Activated CD8-positive, alpha-beta memory T cell treated with anti-CD3 and anti-CD28 coated beads, Interleukin-2, amount 50 U/mL, for 48 hours (primary cell): ENCODE measurements at regions not wholly inside any gene's neighbourhood (a gene's known extent, or its start where the extent isn't known, plus 50 kb on each side); places are given as distances from the start of the nearest gene placed in this dataset.
"Not testable (repeated sequence)": the region's sequence is repeated elsewhere in the genome, so short reads cannot be mapped to it uniquely, and the experiment has no call there.

Experiments
- DNase-seq: peaks from one replicate; pipeline ENCODE4 v3.0.0-alpha.2; 2020

DNA sequence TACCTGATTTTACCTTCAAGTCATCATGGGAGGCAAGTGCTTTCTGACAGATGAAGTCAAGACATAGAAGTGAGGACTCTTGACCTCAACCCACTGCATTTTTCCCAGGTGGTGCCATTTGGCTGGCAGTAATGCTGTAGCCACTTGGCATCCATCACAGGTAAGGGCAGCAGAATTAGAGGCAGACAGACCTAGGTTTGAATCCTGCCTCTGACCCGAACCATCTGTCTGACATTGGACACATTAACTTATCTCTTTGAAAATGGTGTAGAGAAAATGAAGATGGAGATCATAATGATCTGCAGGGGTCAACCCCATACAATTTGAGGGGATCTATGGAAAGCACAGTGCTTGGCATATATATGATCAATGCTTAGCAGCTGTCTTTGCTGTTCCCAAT lies 505.5 kb downstream of the NPIPA7 start:
- no peak for DNase-seq

DNA sequence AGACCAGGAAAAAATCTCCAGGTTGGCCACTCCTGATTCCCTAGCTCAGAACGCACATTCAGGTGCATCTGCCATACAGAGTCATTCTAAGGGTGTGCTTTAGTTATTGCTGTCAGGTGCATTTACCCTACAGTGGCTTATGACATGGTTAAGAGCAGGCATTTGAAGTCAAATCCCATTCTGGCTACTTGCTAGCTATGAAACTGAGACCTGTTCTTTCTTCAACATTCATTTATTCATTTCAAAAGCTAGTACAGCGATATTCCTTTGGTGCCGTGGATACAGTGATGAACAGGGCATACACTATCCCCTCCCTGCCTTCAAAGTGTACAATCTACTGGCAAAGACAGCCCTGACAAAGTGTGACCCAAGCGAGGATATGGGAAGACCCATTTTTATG lies 508.3 kb downstream of the NPIPA7 start:
- DNase-seq: no peak

GRCh38 chr16:16890964-16891363 lies 512.0 kb downstream of the NPIPA7 start:
- DNase-seq: no peak

DNA sequence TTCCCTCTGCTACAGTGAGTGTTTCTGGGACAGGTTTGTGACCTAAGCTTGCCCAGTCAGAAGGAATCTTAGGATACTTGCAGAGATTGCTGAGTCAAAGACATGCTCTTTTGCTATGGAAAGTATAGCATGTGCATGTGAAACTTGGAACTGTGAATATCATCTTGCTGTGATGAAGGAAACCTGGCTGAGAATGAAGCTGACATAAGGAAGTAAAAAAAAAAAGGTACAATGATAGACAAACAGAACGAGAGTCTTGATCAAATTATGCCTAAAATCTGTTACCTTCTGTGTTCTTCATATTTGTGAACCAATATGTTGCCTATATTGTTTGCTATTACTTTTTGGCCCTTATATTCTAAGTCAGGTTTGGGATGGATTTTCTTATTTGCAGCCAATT lies 525.7 kb downstream of the NPIPA7 start:
- no peak for DNase-seq

DNA sequence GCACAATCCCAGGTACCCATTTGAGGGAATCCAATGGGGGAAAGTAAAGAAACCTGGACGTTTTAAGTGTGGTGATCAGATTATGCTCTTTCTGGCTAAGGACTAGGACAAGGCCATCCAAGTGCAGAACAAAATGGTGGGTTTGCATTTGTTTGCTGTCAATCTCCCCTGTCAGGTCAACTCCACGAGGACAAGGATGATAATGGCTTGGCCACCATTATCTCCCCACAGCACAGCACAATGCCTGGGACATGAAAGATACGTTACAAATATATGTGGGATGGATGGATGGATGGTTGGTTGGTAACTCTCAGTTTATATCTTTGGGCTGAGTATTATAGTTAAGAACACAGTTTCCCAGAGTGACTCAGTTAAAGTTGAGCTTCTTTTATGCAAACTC lies 526.9 kb downstream of the NPIPA7 start:
- no peak for DNase-seq

DNA sequence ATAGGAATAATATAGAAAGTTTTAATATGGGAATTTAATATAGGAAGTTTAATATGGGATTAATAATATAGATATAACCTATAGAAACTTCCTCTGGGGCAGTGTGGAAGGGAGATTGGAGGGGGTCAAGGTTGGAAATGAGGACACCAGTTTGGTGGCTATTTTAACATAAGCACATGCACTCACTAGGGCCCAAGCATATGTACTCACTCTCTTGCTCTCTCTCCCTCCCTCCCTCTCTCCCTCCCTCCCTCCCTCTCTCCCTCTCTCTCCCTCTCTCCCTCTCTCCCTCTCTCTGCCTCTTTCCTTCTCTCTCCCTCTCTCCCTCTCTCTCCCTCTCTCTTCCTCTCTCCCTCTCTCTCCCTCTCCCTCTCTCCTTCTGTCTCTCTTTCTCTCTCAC lies 528.1 kb downstream of the NPIPA7 start:
- no peak for DNase-seq

GRCh38 chr16:16908077-16908476 lies 529.1 kb downstream of the NPIPA7 start:
- DNase-seq: no peak

GRCh38 chr16:16909126-16909525 lies 530.2 kb downstream of the NPIPA7 start:
- no peak for DNase-seq

- no peak for DNase-seq
These were observed 531.7 kb downstream of the NPIPA7 start for GRCh38 chr16:16910666-16911065.

- DNase-seq: no peak
These were observed 536.8 kb downstream of the NPIPA7 start for GRCh38 chr16:16915771-16916170.

GRCh38 chr16:16917191-16917785 lies 538.3 kb downstream of the NPIPA7 start:
- DNase-seq: no peak

DNA sequence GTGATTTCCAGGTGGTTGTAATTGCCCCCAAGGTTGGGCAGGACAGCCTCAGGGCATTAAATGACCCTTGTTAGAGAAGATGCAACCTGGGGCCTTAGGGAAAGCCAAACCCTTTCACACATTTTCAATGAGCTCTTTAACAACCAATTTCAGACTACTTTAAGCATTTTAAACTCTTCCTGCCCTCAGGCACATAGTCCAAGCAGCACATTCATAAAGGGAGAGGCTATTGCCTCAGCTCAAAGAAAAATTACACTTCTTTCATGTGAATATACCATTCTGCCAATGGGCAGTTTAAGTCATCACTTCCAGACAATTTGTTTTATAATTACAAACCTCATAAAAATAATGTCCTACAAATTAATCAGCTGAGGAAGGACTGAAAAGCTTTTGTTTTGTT lies 544.5 kb downstream of the NPIPA7 start:
- DNase-seq: no peak

- DNase-seq: no peak
These were observed 545.7 kb downstream of the NPIPA7 start for GRCh38 chr16:16924613-16925012.

GRCh38 chr16:16925432-16925831 lies 545.3 kb downstream of the XYLT1 start:
- DNase-seq: no peak

DNA sequence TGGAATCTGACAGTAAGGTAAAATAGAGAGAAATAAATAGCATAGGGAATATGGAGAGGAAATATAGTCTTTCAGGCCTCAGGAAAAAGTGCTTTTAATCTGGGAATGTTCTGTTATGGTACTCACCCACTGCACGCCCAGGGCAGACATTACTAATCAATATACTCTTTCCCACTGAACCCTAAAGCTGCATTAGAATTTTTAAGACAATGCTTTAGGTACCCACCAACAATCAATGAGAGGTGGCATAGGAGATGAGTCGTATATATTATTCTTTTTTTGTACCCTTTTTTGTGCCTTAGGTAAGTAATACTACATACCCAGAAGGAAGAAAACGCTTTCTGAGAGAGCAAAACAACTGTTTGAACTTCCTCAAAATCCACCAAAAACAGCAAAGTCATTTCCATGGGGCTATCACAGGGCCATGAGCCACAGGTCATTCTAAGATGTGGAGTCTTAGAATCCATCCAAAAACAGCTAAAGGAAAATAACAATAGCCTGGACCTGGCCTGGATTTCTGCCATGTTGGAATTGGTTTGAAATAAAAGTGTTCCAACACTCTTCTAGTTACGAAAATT lies 542.1 kb downstream of the XYLT1 start:
- no peak for DNase-seq

DNA sequence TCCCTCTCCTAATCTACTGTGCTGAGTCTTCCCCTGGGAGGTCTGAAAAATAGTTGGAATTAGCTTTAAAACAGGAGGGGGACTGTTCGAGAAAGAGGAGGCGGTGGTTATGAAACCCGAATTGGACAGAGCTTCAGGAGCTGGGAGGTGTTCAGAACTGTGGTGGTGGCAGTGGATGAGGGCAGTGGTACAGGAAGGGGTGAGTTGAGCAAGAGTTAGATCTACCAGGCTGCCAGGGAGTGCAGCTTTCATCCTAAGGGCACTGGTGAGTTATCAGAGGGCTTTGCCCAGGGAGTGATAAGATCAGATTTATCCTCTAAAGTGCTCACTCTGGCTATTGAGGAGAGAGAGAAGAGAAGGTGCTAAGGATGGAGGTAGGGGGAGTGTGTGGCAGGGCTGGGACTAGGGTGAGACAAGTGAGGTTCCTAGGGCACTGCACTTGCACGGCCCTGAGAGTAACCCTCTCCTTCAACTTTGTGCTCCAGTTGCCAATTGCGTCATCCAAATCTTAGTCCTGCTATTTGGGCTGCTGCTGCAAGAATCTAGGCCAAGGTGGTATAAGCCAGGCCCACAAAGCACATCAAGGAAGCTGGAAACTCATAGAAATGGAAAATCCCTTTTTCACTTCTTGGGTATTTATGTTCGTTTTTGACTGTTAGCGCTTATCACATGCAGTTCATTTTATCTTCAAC lies 540.3 kb downstream of the XYLT1 start:
- no peak for DNase-seq

DNA sequence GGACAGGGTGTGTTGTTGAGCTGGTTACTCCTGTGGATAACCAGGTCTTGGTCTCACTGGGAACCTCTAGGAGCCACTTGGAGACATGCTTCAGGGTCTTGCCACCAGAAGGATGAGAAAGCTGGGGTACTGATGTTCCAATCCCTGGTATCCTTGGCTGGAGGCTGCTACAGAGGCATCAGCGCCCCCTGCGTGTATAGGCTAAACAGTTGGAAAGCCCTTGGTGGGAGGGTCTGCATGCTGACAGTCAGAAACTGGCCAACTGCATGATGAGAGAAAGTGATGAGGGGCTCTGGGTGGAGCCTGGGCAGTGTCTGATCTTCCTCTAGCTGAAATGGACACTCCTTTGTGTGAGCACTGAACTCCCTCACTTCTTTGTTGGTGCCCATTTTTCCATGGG lies 536.9 kb downstream of the XYLT1 start:
- no peak for DNase-seq

- DNase-seq: no peak
These were observed 536.1 kb downstream of the XYLT1 start for GRCh38 chr16:16934660-16935059.

GRCh38 chr16:16935909-16936308 lies 534.9 kb downstream of the XYLT1 start:
- not testable (repeated sequence) for DNase-seq

DNA sequence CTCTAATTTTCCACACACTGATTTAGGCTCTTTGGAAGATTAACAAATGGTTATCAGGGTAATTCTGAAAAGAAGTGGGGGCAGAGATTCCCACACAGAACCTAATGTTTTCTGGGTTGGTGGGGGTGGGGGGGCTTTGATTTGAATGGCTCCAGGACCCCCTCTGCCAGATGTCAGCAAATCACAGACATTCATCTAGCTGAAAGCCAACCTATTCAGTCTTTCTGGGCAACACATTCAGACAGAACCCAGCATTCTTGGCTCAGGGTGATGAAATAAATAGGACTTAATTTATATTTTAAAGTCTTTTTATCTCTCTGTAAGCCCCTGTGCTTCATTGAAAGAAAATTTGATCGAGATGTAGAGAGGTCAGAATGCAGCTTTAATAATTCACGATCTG lies 533.2 kb downstream of the XYLT1 start:
- DNase-seq: no peak

GRCh38 chr16:16938009-16938408 lies 532.8 kb downstream of the XYLT1 start:
- no peak for DNase-seq

- no peak for DNase-seq
These were observed 531.8 kb downstream of the XYLT1 start for GRCh38 chr16:16938980-16939379.

DNA sequence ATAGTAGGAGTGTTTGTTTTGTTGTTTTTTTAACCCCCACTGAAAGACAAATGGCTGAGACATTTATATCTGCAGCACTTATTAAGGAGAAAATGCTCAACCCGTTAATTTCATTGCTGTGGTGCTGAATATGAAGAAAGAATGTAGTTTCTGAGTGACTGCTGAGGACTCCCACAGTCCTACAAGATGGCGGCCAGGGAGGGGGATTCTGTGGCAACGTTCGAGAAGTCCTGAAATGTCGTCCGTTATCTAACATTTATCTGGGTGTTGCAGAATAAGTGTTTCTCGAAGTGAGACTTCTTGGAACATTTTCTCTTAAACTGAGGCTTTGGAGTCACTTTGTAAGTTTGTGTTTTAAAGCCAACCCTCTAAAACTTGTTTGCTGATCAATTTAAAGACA lies 530.4 kb downstream of the XYLT1 start:
- DNase-seq: no peak

DNA sequence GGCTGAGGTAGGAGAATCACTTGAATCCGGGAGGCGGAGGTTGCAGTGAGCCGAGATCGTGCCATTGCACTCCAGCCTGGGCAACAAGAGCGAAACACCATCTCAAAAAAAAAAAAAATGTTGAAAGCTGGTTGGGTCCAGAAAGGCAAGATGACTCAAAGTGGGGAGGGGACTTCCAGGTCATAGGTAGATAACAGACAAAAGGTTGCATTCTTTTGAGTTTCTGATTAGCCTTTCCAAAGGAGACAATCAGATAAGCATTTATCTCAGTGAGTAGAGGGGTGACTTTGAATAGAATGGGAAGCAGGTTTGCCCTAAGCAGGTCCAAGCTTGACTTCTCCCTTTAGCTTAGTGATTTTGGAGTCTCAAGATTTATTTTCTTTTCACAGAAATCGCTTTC lies 527.9 kb downstream of the XYLT1 start:
- not testable (repeated sequence) for DNase-seq

GRCh38 chr16:16945207-16945606 lies 525.6 kb downstream of the XYLT1 start:
- no peak for DNase-seq
